GM18951 (cell line): ENCODE measurements at regions not wholly inside any gene's neighbourhood (a gene's known extent, or its start where the extent isn't known, plus 50 kb on each side); places are given as distances from the start of the nearest gene placed in this dataset.

ENCODE experiments used
- POLR2A ChIP-seq: IDR thresholded peaks from 4 replicates; pipeline ENCODE4 v1.6.1; 2011; ENCODE audit warnings: mild to moderate bottlenecking; ENCODE audit not compliant: insufficient read length, insufficient read depth; ENCODE audit errors: extremely low read depth
- in situ Hi-C: fragments of 300-500 bp; cut with MboI; formaldehyde crosslinking; loops from one replicate; pipeline ENCODE4 v1.12.0; 2022; ENCODE audit warnings: low sequenced_read_pairs, mixed read lengths, inconsistent platforms; ENCODE audit not compliant: unreplicated experiment

DNA sequence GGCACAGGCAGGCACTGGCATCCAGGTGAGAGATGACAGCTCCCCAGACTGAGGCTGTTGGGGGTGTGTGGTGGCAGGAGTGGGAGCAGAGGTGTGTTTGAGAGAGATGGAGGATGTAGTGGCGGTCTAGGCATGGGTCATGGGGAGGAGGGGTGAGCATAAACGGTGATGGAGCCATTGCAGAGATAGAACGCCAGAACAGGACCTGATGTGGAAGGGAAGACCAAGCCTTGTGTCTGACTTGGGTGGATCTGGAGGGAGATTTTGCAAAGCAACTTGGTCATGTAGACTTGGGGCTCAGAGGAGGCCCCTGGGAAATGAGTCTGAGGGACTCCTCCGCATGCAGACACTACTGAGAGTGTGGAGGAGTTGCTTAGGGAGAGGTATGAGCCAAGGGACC is 50.0 kb upstream of the CLDN5 start:
- in situ Hi-C loops: no loop called here
- no peak for TF ChIP-seq POLR2A

- no peak for TF ChIP-seq POLR2A
- in situ Hi-C loops: no loop called here
Observed at GRCh38 chr22:19576460-19577421, 52.5 kb upstream of the CLDN5 start.

DNA sequence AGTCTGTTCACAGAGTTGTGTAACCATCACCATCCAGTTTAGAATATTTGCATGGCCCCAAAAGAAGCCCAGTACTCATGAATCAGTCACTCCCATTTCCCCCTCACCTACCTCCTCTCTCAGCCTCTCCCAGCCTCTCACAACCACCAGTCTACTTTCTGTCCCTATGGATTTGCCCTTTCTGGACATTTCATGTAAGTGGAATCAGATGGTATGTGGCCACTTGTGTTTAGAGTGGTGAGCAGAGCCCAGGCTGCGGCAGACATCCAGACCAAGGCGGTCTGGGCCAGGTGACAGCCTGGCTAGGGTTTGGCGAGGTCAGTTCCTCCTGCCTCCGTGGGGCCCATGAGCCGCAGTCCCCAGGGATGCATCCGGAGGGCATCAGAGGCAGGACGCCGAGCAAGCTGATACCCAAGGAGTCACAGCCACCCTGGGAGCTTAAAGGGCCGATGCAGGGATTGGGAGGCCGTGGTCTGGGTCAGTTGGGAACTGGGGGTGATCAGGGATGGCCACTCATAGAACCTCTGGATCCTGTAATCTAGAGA is 53.3 kb upstream of the CLDN5 start:
- in situ Hi-C loops: no loop called here
- no peak for TF ChIP-seq POLR2A

GRCh38 chr22:19578180-19579004 is 54.2 kb upstream of the CLDN5 start:
- in situ Hi-C loops: no loop called here

GRCh38 chr22:19579115-19579811 is 55.1 kb upstream of the CLDN5 start:
- in situ Hi-C loops: no loop called here
- no peak for TF ChIP-seq POLR2A

More at GRCh38 chr22:19578180-19579004, 54.2 kb upstream of the CLDN5 start:
- no peak for TF ChIP-seq POLR2A

DNA sequence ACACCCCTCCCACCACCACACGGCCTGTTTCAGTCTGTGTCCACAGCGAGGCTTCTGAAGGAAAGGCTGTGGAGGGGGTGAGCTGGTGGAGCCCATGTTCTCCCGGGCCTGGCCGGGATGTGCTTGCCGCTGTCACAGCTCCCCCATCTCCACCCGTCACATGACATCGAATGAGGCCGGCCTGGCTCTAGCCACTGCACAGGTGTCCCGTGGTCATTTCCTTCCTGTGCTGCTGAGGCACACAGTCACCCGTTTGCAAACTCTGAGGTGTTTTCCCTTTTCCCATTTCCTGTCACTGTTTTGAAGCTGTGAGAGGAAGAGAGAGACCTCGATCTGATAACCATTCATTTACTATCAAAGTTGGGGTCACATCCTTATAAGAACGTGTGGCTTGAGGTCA is 55.7 kb upstream of the CLDN5 start:
- TF ChIP-seq POLR2A: no peak

DNA sequence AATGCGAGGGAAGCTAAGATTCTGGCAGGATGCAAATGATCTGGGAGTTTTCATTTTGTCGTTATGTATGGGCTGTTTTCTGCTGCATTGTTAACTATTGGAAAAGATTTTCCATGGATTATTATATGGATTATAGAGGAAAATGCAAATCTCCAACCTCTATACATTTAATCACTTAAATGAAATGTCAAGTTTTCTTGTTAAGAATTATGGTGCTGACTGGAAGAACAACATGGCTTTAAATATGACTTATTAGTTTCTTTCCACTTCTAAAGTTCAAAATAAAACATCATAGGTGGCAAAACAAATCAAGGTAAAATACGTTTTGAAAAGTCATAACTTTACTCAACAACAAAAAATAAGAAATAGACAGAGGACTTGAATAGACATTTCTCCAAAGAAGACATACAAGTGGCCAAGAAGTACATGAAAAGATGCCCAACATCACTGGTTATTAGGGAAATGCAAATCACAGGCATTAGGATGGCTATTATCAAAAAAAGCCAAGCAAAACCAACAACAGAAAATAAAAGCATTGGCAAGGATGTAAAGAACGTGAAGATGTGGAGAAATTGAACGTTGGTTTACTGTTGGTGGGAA is 56.2 kb upstream of the CLDN5 start:
- in situ Hi-C loops: no loop called here
- TF ChIP-seq POLR2A: no peak

More for the DNA sequence above, 55.7 kb upstream of the CLDN5 start:
- in situ Hi-C loops: no loop called here

DNA sequence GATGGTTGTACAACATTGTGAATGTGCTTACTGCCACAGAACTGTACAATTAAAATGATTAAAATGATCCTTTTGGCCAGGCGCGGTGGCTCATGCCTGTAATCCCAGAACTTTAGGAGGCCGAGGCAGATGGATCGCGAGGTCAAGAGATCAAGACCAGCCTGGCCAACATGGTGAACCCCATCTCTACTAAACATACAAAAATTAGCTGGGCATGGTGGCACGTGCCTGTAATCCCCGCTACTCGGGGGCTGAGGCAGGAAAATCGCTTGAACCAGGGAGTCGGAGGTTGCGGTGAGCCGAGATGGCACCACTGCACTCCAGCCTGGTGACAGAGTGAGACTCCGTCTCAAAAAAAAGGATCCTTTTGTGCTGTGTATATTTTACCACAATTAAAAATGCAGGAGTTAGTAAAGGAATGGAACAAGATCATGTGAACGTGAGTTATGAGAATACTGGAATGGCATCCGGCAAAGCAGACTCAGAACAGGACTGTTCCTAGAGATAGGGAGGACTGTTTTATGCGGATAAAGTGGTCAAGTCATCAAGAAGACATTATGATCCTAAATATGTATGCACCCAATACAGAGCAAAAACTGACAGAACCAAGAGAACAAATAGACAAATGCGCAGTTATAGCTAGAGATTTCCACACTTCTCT is 58.0 kb upstream of the CLDN5 start:
- in situ Hi-C loops: no loop called here
- TF ChIP-seq POLR2A: no peak

DNA sequence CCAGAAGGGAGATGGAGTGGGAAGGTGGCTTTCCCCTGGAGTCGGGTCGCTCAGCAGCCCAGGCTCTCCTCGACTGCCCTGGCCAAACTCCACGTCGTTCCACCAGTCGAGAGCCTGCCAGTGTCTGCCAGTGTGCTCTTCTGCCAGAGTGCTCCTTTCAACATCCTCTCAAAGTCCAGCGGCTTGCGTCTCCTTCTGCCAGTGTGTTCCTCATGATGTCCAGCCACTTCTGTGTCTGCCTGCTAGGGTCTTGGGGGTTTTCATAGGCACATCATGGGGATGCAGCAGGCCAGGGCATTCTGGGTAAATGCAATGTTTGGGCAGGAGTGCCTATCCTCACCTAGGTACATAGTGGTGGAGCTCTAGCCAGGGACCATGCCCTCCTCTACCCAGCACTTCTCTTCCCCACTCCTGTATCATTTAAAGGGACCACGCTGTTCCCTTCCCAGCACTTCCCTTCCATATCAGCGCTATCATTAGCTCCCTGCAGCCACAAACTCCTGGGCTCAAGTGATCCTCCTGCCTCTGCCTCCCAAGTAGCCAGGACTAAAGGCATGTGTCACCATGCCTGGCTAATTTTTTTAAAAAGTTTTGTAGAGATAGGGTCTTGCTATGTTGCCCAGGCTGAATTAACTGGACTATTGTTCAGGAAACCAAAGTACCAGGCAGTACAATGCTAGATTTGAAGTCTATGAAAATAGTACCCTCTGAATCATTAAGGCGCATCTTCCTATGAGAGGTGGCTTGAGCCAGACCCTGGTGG is 62.9 kb upstream of the CLDN5 start:
- in situ Hi-C loops: no loop called here
- TF ChIP-seq POLR2A: no peak

DNA sequence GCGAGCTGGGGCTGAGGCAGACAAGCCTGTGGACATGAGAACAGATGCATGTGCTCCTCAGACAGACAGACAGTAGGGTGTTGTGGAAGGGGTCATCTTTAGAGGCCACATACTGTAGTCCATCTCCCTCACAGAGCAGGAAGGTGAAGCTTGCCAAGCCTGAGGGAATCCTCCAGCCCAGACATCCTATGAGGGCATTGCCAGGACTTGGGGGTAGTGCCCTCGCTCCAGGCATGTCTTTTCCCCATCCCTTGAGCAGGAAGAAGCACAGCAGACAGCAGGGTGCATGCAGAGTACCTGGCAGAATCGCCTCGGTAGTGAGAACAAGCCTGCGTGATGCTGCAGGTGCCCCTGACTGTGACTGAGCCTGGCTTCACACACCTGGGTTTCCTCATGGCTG is 66.5 kb upstream of the CLDN5 start:
- no peak for TF ChIP-seq POLR2A
- in situ Hi-C loops: no loop called here

DNA sequence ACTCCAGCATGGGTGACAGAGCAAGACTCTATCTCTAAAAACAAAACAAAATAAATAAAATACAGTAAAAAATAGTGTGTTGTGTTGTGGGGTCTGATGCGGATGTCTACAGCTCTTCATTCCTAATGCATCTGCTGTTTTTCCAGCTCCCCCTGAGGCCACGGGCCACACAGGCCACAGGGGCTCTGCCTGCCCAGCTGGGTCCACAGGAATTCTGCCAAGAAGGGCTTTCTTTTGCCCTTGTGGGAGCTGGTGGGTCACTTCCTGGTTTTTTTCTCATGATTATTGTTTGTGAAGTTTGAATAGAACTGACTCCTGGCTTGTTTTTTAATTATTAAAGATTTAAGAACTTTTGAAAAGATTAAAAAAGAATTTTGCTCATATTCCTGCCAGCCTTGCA is 67.4 kb upstream of the CLDN5 start:
- in situ Hi-C loops: no loop called here
- no peak for TF ChIP-seq POLR2A
